ENCODE measurements at regions not wholly inside any gene's neighbourhood (a gene's known extent, or its start where the extent isn't known, plus 50 kb on each side); places are given as distances from the start of the nearest gene placed in this dataset.

DNA sequence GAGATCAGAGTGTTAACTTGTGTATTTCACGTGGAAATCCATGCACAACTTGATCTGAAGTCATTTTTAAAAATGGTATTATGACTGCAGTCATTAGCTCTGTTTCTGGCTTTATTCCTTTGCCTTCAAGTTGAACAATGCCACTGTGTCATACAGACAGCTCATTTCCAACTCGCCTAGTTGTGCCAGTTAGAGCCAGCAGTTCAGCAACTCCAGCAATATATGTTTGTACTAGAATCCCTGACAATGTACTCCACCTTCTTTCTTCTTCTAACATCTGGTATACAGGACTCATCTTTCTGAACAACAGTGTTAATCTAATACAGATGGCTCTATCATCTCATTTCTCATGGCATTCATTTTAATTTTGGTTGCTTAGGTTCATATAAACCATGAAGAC, 418.3 kb upstream of the POU3F2 start:
- no peak overlapping the region for H2BK12ac ChIP-seq (ENCODE audit: low read depth, low read length)
- H3K18ac ChIP-seq (ENCODE audit: extremely low read depth, low read length): no peak overlapping the region
- H3K4ac ChIP-seq (replicated peaks; ENCODE audit: insufficient read length, low read depth, low read length): no peak overlapping the region
- H3K23me2 ChIP-seq (ENCODE audit: low read depth, low read length): no peaks in the 10 kb centered on the region
- H4K5ac ChIP-seq (ENCODE audit: insufficient read length, low read depth, low read length): no peak overlapping the region
- no peak overlapping the region for H3K14ac ChIP-seq (ENCODE audit: insufficient read length)
- H3K23ac ChIP-seq (ENCODE audit: insufficient read length): no peak overlapping the region
- DNase-seq (ENCODE audit: low read depth in 1 of 2, low spot score in 2 of 2): no peak
- no peaks in the 10 kb centered on the region for H4K20me1 ChIP-seq (replicated peaks in 1 of 2; ENCODE audit: control insufficient read depth in 1 of 2, insufficient read depth in 2 of 2, low read length in 2 of 2)
- no peaks in the 10 kb centered on the region for H3K9me3 ChIP-seq (ENCODE audit: insufficient read depth in 2 of 2, low read depth in 1 of 2, low read length in 1 of 2)
- 80% methylated on average over 2 of the region's 2 CpGs; no CpG with 5 or more reads in 1 of the 2 experiments for WGBS, 2 experiments (ENCODE audit: extremely low coverage in 1 of 2, insufficient coverage in 1 of 2, insufficient read length in 1 of 2, insufficient replicate concordance in 2 of 2, low coverage in 1 of 2, low lambda C conversion rate in 2 of 2, missing lambda C conversion rate in 1 of 2)
- no peak overlapping the region for H3K27ac ChIP-seq (ENCODE audit: low read depth, low read length)
- POLR2A ChIA-PET (ENCODE audit: partially characterized antibody): no interaction called here
- no peak overlapping the region for H3K9ac ChIP-seq (replicated peaks in 1 of 4; ENCODE audit: extremely low read depth in 1 of 4, low read depth in 3 of 4, low read length in 3 of 4)
- H3K4me2 ChIP-seq (ENCODE audit: insufficient read depth in 1 of 2, low read depth in 2 of 2, low read length in 2 of 2): 0 out of 4 replicates have a peak overlapping the region, but pooled peaks of 1 of the 2 experiments have one; percentile 8
- no peak for TF ChIP-seq RNF2 (IDR thresholded peaks at IDR 0.05; ENCODE audit: borderline replicate concordance, low read depth, low read length, missing control alignments, poor library complexity, severe bottlenecking)
- H3K27me3 ChIP-seq (replicated peaks in 1 of 4; ENCODE audit: control insufficient read depth in 3 of 4, extremely low read depth in 1 of 4, insufficient read depth in 3 of 4, low read length in 3 of 4): no peaks in the 10 kb centered on the region
- H3K79me2 ChIP-seq (ENCODE audit: control insufficient read depth in 1 of 2, insufficient read depth in 2 of 2, low read length in 2 of 2): no peaks in the 10 kb centered on the region
- no peak overlapping the region for H2BK5ac ChIP-seq (ENCODE audit: low read depth, low read length)
- no peak overlapping the region for H3K56ac ChIP-seq (replicated peaks; ENCODE audit: insufficient read length, low read depth, low read length)
- CTCF ChIA-PET (ENCODE audit: partially characterized antibody): no interaction called here
- no peak overlapping the region for H2BK120ac ChIP-seq (replicated peaks; ENCODE audit: low read depth, low read length)
- H2BK20ac ChIP-seq (ENCODE audit: low read length): no peak overlapping the region
- H4K8ac ChIP-seq (ENCODE audit: extremely low read depth, insufficient read depth, low read length): no peak overlapping the region
- H2AFZ ChIP-seq (ENCODE audit: low read length): no peak overlapping the region
- no peaks in the 10 kb centered on the region for H3K79me1 ChIP-seq (ENCODE audit: low read depth, low read length)
- no peak overlapping the region for H3K4me3 ChIP-seq (ENCODE audit: extremely low read depth in 1 of 4, insufficient read depth in 2 of 4, low read depth in 3 of 4, low read length in 4 of 4)
- no peak overlapping the region for H2AK5ac ChIP-seq (ENCODE audit: low read depth, low read length)
- no peak overlapping the region for H4K91ac ChIP-seq (replicated peaks; ENCODE audit: insufficient read length, low read length)
- no peak for FAIRE-seq
- no peak overlapping the region for H2BK15ac ChIP-seq (ENCODE audit: low read length)
- no peaks in the 10 kb centered on the region for H3K4me1 ChIP-seq (replicated peaks in 1 of 4; ENCODE audit: control insufficient read depth in 3 of 4, insufficient read depth in 4 of 4, low read length in 3 of 4)
- H3K36me3 ChIP-seq (ENCODE audit: control insufficient read depth in 2 of 4, insufficient read depth in 4 of 4, low read length in 3 of 4): no peaks in the 10 kb centered on the region; a peak in 1 of 8 replicates
